GM12875 (cell line): ENCODE measurements at regions not wholly inside any gene's neighbourhood (a gene's known extent, or its start where the extent isn't known, plus 50 kb on each side); places are given as distances from the start of the nearest gene placed in this dataset.
A peak's percentile ranks its signal among the peaks of the same experiment; 100 is the strongest.
"Not testable (repeated sequence)": the region's sequence is repeated elsewhere in the genome, so short reads cannot be mapped to it uniquely, and the experiment has no call there.

Experiments used
- H3K4me3 ChIP-seq: one replicate; pipeline ENCODE4 v1.5.1; 2011; ENCODE audit warnings: low read depth, low read length, control low read depth
- CTCF ChIP-seq: IDR thresholded peaks from 2 replicates; pipeline ENCODE4 v1.5.1; 2011; ENCODE audit warnings: low read depth, mild to moderate bottlenecking, control low read depth, inconsistent platforms, low read length, moderate library complexity, borderline replicate concordance; ENCODE audit not compliant: insufficient read depth

- no peak for TF ChIP-seq CTCF
- peak overlapping the region; percentile 53 for H3K4me3 ChIP-seq
Observed at GRCh38 chr15:92819278-92820235, 80.6 kb upstream of the CHD2 start.

DNA sequence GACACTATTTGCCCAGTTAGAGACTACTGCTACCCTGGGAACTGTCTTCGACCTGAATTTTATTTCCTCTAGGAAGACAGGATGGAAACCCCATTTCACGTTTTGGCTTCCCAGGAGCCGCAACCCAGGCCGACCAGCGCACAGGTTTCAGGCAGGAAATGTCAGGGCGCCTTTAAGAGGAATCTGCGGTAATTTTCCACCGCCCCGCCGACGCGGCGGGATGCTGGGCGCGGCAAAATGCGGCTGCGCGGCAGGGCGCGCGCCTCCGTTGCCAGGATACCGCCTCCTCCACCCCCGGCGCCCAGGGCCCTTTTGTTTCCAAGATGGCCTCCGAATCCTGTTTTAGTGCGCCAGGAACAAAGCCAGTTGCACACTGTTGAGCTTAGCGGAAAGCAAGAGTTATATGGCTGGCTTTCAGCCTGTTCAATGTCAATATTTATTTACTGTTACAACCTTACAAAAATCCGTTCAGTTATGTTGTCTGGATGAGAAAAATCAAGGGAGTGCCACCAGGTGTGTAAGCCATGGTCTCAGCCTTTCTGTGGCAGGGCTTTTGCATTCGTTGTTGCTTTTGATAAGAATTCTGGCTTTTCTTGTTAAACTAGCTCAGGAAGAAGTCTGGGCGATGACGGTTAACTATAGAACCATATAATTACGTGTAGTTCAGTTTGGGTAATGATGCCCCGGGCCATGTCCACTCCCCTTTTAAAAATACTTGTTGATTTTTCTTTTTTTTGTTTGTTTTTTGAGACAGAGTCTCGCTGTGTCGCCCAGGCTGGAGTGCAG is 79.7 kb upstream of the CHD2 start:
- peak overlapping the region; percentile 53 for H3K4me3 ChIP-seq
- TF ChIP-seq CTCF: no peak

DNA sequence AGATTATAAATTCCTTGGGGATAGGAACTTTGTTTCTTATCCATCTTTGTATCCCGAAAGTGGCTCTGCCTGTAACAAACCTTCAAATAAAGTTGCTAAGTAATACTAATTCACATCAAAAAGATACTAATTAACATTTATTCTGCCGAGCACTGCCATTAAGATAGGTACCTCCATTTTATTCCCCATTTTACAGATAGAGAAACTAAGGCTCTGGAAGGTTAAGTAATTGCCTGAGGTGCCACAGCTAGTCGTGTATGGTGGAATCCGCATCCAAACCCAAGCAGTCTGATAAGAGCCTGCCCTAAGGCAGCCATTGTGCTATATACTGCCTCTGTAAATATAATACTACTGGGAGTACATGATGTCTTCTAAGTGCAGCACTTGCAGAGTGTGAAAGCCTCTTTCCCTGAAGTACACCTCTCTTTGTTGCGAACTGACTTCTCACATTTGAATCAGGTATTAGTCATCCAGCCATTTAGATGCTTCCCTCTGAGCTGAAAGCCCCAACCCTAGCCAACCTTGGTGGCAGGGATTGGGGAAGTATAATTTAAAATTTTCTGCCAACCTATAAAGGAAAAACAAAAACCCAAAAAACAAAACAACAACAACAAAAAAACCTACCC is 78.5 kb upstream of the CHD2 start:
- no peak overlapping the region for H3K4me3 ChIP-seq
- no peak for TF ChIP-seq CTCF

DNA sequence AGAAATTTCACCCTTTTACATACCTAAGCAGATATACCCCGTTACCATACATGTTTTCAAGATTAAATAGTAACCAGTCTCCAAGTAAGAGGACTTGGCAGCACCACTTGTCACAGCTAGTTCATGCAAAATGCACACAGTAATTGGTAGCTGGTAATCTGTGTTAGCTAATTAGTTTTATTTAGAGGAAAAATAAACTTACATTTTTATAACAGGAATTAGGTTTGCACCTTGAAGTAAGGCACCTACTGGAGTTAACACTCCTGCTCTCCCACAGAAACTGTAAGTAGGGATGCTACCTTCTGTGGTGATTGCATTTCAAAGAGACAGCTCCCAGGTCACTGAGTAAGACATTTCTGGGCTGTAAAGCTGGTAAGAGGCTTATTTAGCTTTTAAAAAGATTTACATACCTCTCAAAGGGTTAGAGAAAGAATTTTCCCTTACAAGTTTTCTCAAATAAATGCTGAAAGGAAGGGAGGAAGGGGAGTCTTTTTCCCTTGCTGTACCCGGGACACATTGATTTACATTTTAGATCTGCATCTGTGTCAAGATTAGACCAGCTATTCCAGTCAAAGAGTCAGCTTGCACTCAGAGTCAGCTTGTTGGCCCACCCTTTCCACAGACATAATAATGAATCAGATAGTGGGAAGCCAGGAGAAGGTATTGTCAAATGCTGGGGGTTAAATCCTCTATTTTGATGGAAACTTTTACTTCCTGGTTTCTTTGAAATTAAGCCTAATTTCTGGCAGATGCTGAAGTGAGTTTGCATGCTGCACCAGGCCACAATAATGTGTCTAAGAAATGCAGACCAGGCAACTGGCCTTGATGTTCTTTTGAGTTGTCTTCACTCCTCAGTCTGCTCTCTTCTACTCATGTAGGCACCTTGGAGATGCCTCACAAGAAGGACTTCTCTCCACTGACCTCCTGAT is 77.6 kb upstream of the CHD2 start:
- TF ChIP-seq CTCF: no peak
- H3K4me3 ChIP-seq: no peak overlapping the region

DNA sequence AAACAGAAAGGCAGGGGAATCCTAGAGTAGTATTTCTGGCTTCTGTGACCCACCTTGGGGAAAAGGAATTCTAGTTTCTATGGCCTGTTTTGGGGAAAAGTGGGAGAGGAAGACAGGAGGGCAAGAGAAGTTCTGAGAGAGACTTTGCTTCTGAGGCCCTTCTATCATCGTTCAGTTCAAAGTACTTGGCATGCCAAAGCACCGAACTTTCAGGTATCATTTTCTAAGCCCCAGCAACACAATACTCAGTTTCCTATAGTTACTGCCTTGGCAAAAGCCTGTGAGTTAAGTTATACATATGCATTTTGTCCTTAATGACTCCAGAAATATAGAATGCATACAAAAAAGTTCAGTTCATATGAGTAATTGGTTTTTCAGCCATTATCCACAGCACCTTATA is 74.1 kb upstream of the CHD2 start:
- no peak for TF ChIP-seq CTCF

GRCh38 chr15:92827991-92828390 is 72.1 kb upstream of the CHD2 start:
- not testable (repeated sequence) for H3K4me3 ChIP-seq

More for the DNA sequence above, 74.1 kb upstream of the CHD2 start:
- no peak overlapping the region for H3K4me3 ChIP-seq

GRCh38 chr15:92829875-92830274 is 70.2 kb upstream of the CHD2 start:
- no peak for TF ChIP-seq CTCF

More at GRCh38 chr15:92829875-92830274, 70.2 kb upstream of the CHD2 start:
- no peak overlapping the region for H3K4me3 ChIP-seq
